Bronchial epithelial cell (primary cell): ENCODE measurements at regions not wholly inside any gene's neighbourhood (a gene's known extent, or its start where the extent isn't known, plus 50 kb on each side); places are given as distances from the start of the nearest gene placed in this dataset.

Experiments
- DNase-seq: peaks from one replicate; pipeline ENCODE4 v3.0.0-alpha.2; 2010; ENCODE audit warnings: low read depth
- FAIRE-seq: peaks from 2 replicates; lab custom pipeline; 2011; peaks lifted over from hg19 to GRCh38; lab: Jason Lieb, UNC
- H3K27me3 ChIP-seq: 2 replicates; pipeline ENCODE4 v1.5.1; 2011; ENCODE audit warnings: low read length; ENCODE audit not compliant: control insufficient read depth, insufficient read depth
- H3K36me3 ChIP-seq: 2 replicates; pipeline ENCODE4 v1.5.1; 2011; ENCODE audit warnings: low read length; ENCODE audit not compliant: control insufficient read depth, insufficient read depth
- H3K4me3 ChIP-seq: 2 replicates; pipeline ENCODE4 v1.5.1; 2011; ENCODE audit warnings: mild to moderate bottlenecking, low read depth, low read length, control low read depth
- TF ChIP-seq, protein P1 (sequence below): IDR thresholded peaks from 2 replicates; pipeline ENCODE4 v1.5.1; 2011; ENCODE audit warnings: mild to moderate bottlenecking, moderate library complexity, low read length, control low read depth, inconsistent platforms; ENCODE audit not compliant: insufficient read depth, severe bottlenecking

DNA sequence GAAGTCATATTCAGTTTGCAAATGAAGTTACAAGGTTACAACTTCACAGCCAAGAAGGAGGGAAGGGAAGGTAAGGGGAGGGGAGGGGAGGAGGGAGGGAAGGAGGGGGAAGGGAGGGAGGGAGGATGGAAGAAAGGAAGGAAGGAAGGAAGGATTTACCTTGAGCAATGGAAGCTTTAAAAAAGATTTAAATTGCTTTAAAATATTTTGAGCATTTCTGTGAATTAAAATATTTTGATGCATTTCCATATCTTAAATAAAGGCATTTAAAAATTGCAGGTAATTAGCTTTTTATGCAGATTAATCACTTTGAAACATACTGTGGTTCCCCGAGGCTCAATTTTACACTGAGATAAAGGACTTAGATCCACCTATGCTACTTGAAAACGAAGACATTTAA, 618.0 kb downstream of the TFAP2A start:
- TF ChIP-seq, protein P1, sequence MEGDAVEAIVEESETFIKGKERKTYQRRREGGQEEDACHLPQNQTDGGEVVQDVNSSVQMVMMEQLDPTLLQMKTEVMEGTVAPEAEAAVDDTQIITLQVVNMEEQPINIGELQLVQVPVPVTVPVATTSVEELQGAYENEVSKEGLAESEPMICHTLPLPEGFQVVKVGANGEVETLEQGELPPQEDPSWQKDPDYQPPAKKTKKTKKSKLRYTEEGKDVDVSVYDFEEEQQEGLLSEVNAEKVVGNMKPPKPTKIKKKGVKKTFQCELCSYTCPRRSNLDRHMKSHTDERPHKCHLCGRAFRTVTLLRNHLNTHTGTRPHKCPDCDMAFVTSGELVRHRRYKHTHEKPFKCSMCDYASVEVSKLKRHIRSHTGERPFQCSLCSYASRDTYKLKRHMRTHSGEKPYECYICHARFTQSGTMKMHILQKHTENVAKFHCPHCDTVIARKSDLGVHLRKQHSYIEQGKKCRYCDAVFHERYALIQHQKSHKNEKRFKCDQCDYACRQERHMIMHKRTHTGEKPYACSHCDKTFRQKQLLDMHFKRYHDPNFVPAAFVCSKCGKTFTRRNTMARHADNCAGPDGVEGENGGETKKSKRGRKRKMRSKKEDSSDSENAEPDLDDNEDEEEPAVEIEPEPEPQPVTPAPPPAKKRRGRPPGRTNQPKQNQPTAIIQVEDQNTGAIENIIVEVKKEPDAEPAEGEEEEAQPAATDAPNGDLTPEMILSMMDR: no peak
- Histone ChIP-seq H3K4me3 (no peak overlapping the region), H3K36me3 (no peaks in the 10 kb centered on the region), H3K27me3 (no peaks in the 10 kb centered on the region)
- FAIRE-seq: no peak
- DNase-seq: no peak

DNA sequence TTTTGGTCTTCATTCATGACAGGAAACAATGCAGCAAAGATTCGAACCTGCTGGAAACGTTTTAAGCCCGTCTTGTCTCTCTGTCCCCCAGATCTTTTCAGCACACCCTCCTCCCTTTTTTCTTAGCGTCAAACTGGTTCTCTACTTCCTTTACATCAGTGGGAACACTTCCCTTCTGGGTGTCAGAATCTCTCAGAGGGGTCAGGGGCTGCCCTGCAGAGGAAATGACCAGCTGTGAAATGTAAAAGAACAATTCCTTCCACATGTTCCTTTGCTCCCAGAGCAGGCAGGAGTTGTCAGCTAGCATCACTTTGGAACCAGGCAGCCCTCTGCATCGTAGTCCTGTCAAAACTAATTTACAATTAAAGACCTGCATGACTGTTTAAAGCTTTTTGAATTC, 619.0 kb downstream of the TFAP2A start:
- no peak for DNase-seq
- TF ChIP-seq, protein P1: no peak
- H3K27me3 ChIP-seq: no peaks in the 10 kb centered on the region
- FAIRE-seq: no peak
- H3K36me3 ChIP-seq: no peaks in the 10 kb centered on the region
- H3K4me3 ChIP-seq: no peak overlapping the region

DNA sequence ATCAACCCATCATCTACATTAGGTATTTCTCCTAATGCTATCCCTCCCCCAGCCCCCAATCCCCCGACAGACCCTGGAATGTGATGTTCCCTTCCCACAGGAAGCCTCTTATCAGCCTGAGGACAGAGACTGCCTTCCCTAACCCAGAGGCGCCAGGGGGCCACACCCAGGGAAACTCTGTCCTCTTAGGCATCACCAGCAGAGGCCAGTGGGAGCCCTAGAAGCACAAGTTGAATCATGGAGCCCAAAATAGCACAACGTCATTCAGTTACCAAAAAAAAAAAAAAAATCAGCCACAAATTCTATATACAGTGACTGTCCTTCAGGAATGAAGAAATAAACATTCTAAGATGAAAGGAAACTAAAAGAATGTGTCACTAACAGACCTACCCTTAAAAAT, 625.7 kb downstream of the TFAP2A start:
- no peaks in the 10 kb centered on the region for H3K27me3 ChIP-seq
- TF ChIP-seq, protein P1: no peak
- no peak for FAIRE-seq
- no peaks in the 10 kb centered on the region for H3K36me3 ChIP-seq
- no peak overlapping the region for H3K4me3 ChIP-seq
- DNase-seq: no peak

DNA sequence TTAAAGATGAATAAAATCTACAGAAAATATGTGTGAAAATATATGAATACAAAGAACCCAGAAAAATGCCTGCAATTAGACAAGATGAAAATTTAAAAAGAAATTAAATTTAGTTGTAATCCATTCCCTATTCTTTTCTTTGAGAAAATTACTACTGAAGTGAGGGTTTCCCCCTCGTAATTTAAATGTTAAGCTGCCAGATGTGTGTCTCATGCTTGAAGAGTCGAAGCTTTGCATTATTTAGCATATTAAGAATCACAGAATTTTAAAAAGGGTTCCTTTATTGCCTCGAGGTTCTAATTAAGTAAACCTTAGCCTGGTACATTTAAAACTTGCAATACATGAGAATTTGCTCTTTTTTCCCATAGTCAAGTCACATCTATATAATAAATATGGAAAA, 630.1 kb downstream of the TFAP2A start:
- no peak for FAIRE-seq
- Histone ChIP-seq H3K27me3 (no peaks in the 10 kb centered on the region), H3K4me3 (no peak overlapping the region), H3K36me3 (no peaks in the 10 kb centered on the region)
- no peak for DNase-seq
- TF ChIP-seq, protein P1: no peak

DNA sequence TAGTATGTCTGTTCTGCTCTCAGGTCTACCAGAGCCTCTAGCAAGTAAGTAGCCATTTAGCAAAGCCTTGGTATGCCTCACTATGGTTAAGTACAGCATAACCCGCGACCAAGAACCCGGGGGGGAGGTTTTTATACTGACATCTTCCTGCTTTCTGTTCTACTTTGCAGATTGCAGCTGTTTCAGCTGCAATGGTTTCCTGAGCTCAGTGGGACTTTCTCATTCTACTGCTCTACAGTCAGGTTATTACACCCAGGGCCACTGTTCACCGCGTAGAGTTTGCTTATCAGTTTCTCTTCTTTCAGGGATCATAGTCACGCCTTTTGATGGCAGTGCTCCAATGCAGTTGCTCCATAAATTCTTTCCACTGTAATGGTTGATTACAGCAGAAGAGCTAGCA, 631.3 kb downstream of the TFAP2A start:
- no peaks in the 10 kb centered on the region for H3K36me3 ChIP-seq
- FAIRE-seq (no peak), DNase-seq (no peak)
- TF ChIP-seq, protein P1: no peak
- H3K4me3 ChIP-seq: no peak overlapping the region
- no peaks in the 10 kb centered on the region for H3K27me3 ChIP-seq

DNA sequence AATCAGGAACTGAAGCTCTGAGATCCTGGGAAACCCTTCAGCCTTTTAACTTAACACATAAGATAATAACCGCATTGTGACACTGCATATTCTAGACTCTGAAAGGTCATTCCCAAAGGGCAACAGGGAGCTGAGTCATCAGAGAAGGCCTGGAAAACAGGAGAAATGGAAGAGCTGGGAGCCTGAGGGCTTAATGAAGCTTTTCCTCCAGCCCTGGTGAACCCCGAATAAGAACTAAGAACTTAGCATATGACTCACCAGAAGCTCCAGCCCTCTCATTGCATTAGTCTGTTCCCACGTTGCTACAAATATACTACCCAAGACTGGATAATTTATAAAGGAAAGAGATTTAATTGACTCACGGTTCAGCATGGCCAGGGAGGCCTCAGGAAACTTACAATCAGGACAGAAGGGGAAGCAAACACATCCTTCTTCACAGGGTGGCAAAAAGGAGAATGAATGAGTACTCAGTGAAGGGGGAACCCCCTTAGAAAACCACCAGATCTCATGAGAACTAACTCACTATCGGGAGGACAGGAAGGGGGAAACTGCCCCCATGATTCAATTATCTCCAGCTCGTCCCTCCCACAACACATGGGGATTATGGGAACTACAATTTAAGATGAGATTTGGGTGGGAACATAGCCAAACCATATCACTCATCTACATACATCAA, 648.5 kb downstream of the TFAP2A start:
- TF ChIP-seq, protein P1: no peak
- peak; percentile 62 for DNase-seq
- Histone ChIP-seq H3K27me3 (no peaks in the 10 kb centered on the region), H3K4me3 (no peak overlapping the region), H3K36me3 (no peaks in the 10 kb centered on the region)
- FAIRE-seq: no peak
